ENCODE measurements at regions not wholly inside any gene's neighbourhood (a gene's known extent, or its start where the extent isn't known, plus 50 kb on each side); places are given as distances from the start of the nearest gene placed in this dataset.

- TF ChIP-seq FOSL1 (IDR thresholded peaks at IDR 0.05; ENCODE audit: low read depth) = no peak
- Histone ChIP-seq H3K9ac (ENCODE audit: low read length) (no peak overlapping the region), H4K20me1 (ENCODE audit: insufficient read depth) (no peaks in the 10 kb centered on the region), H3K27me3 (ENCODE audit: insufficient read depth, low read length) (no peaks in the 10 kb centered on the region), H3K4me2 (ENCODE audit: low read length) (no peak overlapping the region), H3K9me2 (ENCODE audit: insufficient read depth) (no peaks in the 10 kb centered on the region), H3K9me3 (ENCODE audit: control insufficient read depth in 1 of 2, insufficient read depth in 1 of 2, low read depth in 1 of 2, low read length in 2 of 2) (no peaks in the 10 kb centered on the region), H2AFZ (ENCODE audit: low read depth, low read length, poor library complexity, severe bottlenecking) (no peak overlapping the region), H3K4me3 (replicated peaks in 1 of 2; ENCODE audit: low read depth in 1 of 2, low read length in 2 of 2) (no peak overlapping the region), H3K79me2 (ENCODE audit: insufficient read depth, low read length) (no peaks in the 10 kb centered on the region), H3K4me1 (ENCODE audit: control insufficient read depth in 1 of 2, insufficient read depth in 2 of 2, low read length in 2 of 2) (no peaks in the 10 kb centered on the region), H3K27ac (ENCODE audit: low read depth, low read length) (no peak overlapping the region), H3K36me3 (ENCODE audit: control insufficient read depth in 1 of 2, insufficient read depth in 2 of 2, low read length in 2 of 2) (no peaks in the 10 kb centered on the region)
- intact Hi-C loops (cut with micrococcal nuclease) = no loop called here
- ATAC-seq = no peak
- ChIA-PET POLR2A (no interaction called here), RAD21 (ENCODE audit: low non-redundant PET in 1 of 2, low total read pairs in 2 of 2, uncharacterized antibody in 2 of 2, unreplicated experiment in 2 of 2) (no interaction called here), CTCF (no interaction called here)
- no peak for DNase-seq (ENCODE audit: low read depth, low spot score)
- no TSS peak for BruUV-seq (replicated peaks)
Observed at GRCh38 chr7:85583131-85583953, 396.5 kb upstream of the SEMA3D start.

DNA sequence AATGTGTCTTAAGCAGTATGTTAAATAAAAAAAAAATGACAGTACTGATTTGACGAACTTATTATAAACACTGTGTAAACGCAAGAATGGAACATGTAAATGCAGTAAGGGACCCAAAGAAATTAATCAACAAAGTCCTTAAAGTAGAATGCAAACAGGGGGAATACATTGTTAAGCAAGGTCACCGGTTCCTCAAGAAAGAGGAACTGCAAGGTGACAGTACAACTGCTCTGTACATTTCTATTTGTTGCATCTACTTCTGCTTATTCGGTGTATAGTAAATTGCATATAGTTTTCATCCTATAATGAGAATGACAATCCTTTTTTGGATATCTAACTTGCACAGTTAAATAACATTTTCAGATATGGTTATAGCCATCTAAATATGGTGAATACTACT is 387.0 kb upstream of the SEMA3D start:
- Histone ChIP-seq H3K4me3 (replicated peaks in 1 of 2; ENCODE audit: low read depth in 1 of 2, low read length in 2 of 2) (no peak overlapping the region), H3K9ac (ENCODE audit: low read length) (no peak overlapping the region), H3K4me1 (ENCODE audit: control insufficient read depth in 1 of 2, insufficient read depth in 2 of 2, low read length in 2 of 2) (no peaks in the 10 kb centered on the region), H4K20me1 (ENCODE audit: insufficient read depth) (no peaks in the 10 kb centered on the region), H3K9me3 (ENCODE audit: control insufficient read depth in 1 of 2, insufficient read depth in 1 of 2, low read depth in 1 of 2, low read length in 2 of 2) (no peaks in the 10 kb centered on the region), H3K27me3 (ENCODE audit: insufficient read depth, low read length) (no peaks in the 10 kb centered on the region), H3K9me2 (ENCODE audit: insufficient read depth) (no peaks in the 10 kb centered on the region), H3K27ac (ENCODE audit: low read depth, low read length) (no peak overlapping the region), H2AFZ (ENCODE audit: low read depth, low read length, poor library complexity, severe bottlenecking) (no peak overlapping the region), H3K79me2 (ENCODE audit: insufficient read depth, low read length) (no peaks in the 10 kb centered on the region), H3K36me3 (ENCODE audit: control insufficient read depth in 1 of 2, insufficient read depth in 2 of 2, low read length in 2 of 2) (no peaks in the 10 kb centered on the region), H3K4me2 (ENCODE audit: low read length) (no peak overlapping the region)
- ChIA-PET RAD21 (ENCODE audit: low non-redundant PET in 1 of 2, low total read pairs in 2 of 2, uncharacterized antibody in 2 of 2, unreplicated experiment in 2 of 2) (no interaction called here), POLR2A (no interaction called here), CTCF (no interaction called here)
- BruUV-seq (replicated peaks) = no TSS peak
- ATAC-seq (no peak), DNase-seq (ENCODE audit: low read depth, low spot score) (no peak)
- intact Hi-C loops (cut with micrococcal nuclease) = no loop called here
- TF ChIP-seq POLR2AphosphoS5 (IDR thresholded peaks at IDR 0.05; ENCODE audit: low read depth, low read length) (no peak), TCF7L2 (IDR thresholded peaks at IDR 0.05; ENCODE audit: borderline replicate concordance, extremely low read depth, insufficient read depth, insufficient read length) (no peak), CBX3 (IDR thresholded peaks at IDR 0.05; ENCODE audit: low read depth) (no peak), ZFX (IDR thresholded peaks at IDR 0.05) (no peak), ELF1 (IDR thresholded peaks at IDR 0.05; ENCODE audit: borderline replicate concordance, low read depth) (no peak), FOSL1 (IDR thresholded peaks at IDR 0.05; ENCODE audit: low read depth) (no peak), EGR1 (IDR thresholded peaks at IDR 0.05; ENCODE audit: low read depth) (no peak), EZH2 (IDR thresholded peaks at IDR 0.05) (no peak), REST (IDR thresholded peaks at IDR 0.05; ENCODE audit: low read depth) (no peak), POLR2A (IDR thresholded peaks at IDR 0.05; ENCODE audit: borderline replicate concordance, extremely low read depth, insufficient read depth, insufficient read length) (no peak), SRF (IDR thresholded peaks at IDR 0.05; ENCODE audit: low read depth) (no peak), EZH2phosphoT487 (IDR thresholded peaks at IDR 0.05; ENCODE audit: borderline replicate concordance) (no peak), YY1 (IDR thresholded peaks at IDR 0.05; ENCODE audit: extremely low read depth, insufficient replicate concordance, low read depth, low read length) (no peak)
- TF ChIP-seq, protein P1, sequence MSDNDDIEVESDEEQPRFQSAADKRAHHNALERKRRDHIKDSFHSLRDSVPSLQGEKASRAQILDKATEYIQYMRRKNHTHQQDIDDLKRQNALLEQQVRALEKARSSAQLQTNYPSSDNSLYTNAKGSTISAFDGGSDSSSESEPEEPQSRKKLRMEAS (IDR thresholded peaks at IDR 0.05) = no peak
- TF ChIP-seq, protein P2, sequence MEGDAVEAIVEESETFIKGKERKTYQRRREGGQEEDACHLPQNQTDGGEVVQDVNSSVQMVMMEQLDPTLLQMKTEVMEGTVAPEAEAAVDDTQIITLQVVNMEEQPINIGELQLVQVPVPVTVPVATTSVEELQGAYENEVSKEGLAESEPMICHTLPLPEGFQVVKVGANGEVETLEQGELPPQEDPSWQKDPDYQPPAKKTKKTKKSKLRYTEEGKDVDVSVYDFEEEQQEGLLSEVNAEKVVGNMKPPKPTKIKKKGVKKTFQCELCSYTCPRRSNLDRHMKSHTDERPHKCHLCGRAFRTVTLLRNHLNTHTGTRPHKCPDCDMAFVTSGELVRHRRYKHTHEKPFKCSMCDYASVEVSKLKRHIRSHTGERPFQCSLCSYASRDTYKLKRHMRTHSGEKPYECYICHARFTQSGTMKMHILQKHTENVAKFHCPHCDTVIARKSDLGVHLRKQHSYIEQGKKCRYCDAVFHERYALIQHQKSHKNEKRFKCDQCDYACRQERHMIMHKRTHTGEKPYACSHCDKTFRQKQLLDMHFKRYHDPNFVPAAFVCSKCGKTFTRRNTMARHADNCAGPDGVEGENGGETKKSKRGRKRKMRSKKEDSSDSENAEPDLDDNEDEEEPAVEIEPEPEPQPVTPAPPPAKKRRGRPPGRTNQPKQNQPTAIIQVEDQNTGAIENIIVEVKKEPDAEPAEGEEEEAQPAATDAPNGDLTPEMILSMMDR (IDR thresholded peaks at IDR 0.05 in 2 of 3, conservative IDR thresholded peaks at IDR 0.05 in 1 of 3; ENCODE audit: borderline replicate concordance in 1 of 3, insufficient read depth in 1 of 3, low read depth in 2 of 3, low read length in 2 of 3) = no peak
